ENCODE measurements at regions not wholly inside any gene's neighbourhood (a gene's known extent, or its start where the extent isn't known, plus 50 kb on each side); places are given as distances from the start of the nearest gene placed in this dataset.

DNA sequence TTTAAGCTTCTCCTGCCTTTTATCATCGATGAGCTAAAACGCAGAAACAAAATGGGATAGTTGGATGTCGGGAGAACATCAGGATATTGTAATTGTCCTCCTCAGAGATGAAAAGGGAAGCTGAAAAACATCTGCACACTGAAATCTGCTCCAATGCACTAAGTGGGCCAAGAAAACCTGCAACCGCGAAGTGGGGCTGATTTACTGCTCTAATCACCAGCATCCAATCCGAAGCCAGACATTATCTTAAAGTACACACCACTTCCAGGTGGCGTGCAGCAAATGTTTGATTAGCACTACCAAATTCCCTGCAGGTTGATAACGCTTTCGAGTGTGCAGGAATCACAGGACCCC, 230.3 kb upstream of the SLC14A2 start:
- BruUV-seq (replicated peaks) = no TSS peak
- H3K4me3 ChIP-seq (ENCODE audit: low read length) = no peak overlapping the region
- no peaks in the 10 kb centered on the region for H3K79me2 ChIP-seq (ENCODE audit: low read length)
- no peak overlapping the region for H3K4me2 ChIP-seq (ENCODE audit: low read length)
- H3K36me3 ChIP-seq (ENCODE audit: low read depth, low read length) = no peaks in the 10 kb centered on the region
- H3K9me2 ChIP-seq (replicated peaks; ENCODE audit: low read length) = no peaks in the 10 kb centered on the region
- ATAC-seq (no peak), DNase-seq (no peak)
- no peaks in the 10 kb centered on the region for H3K27me3 ChIP-seq (ENCODE audit: low read length)
- H4K20me1 ChIP-seq (ENCODE audit: low read length) = no peaks in the 10 kb centered on the region
- no peak overlapping the region for H3K27ac ChIP-seq (ENCODE audit: low read length)
- ChIA-PET CTCF (interaction anchor here (0.6 kb wide), 2 partner anchors 55 to 79 kb away, joined by 3 to 7 read pairs; no protein-coding TSS in a partner anchor), POLR2A (ENCODE audit: unreplicated experiment) (no interaction called here)
- H3K9ac ChIP-seq (ENCODE audit: low read length) = no peak overlapping the region
- no peaks in the 10 kb centered on the region for H3K9me3 ChIP-seq (ENCODE audit: low read length)
- H3K4me1 ChIP-seq (ENCODE audit: insufficient read depth, low read length) = no peaks in the 10 kb centered on the region; the same call in 1 of the 2 replicates
- no peak for TF ChIP-seq EZH2phosphoT487 (IDR thresholded peaks at IDR 0.05; ENCODE audit: borderline replicate concordance, low read length)
- H3F3A ChIP-seq (ENCODE audit: low read length, unreplicated experiment) = no peaks in the 10 kb centered on the region
- intact Hi-C loops (cut with micrococcal nuclease) = loop anchor here (1.0 to 10.0 kb wide), 4 partner anchors 110 to 1760 kb away; no protein-coding TSS in a partner anchor
- H2AFZ ChIP-seq (ENCODE audit: low read length) = no peak overlapping the region

DNA sequence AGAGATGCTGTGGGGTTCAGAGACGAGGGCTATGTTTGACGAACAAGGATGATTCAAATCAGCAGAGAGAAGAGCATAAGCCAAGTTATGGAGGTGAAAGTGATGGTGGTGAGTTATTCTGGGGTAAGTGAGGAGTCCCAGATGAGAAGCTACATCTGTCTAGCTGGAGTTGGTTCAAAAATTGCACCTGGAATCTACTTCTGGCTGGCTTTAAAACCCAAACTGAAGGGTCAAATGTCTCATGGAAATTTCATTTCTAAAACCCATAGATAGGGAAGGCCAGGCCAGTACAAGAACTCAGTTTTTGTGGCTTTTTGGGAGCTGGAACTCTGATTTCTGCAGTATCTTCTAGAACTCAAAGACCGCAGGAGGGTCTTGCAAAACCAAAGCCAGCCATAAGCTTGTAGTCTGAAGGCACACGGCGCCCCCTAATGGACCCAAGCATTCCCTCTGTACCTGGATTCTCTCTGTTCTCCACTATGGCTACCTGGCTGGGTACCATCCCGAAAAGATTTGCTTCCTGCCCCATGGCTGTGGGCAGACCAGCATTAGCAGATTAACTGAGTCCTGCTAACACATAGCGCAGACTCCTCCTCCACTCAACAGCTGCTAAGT, 229.1 kb upstream of the SLC14A2 start:
- peak; percentile 38 for DNase-seq
- intact Hi-C loops (cut with micrococcal nuclease) = loop anchor here (5.0 to 10.0 kb wide), 2 partner anchors 169 to 1761 kb away; no protein-coding TSS in a partner anchor

DNA sequence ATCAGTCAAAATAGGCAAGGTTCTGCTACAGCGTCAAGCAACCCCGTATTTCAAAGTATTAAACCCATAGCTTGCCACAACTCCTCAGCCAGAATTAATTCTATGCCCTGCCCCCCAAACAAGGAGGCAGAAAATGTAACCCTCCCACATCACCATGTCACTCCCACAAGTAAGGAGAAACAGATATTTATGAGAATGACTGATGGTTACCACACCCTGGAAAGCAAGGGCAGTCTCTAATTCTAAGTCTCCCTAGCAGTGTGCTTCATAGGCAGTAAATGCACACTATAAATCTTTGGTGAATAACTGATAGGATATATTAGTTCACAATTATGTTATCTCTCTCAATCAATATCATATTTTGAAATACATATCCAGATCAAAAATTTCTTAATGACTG, 228.0 kb upstream of the SLC14A2 start:
- Histone ChIP-seq H3K4me3 (ENCODE audit: low read length) (no peak overlapping the region), H3K36me3 (ENCODE audit: low read depth, low read length) (no peaks in the 10 kb centered on the region), H3K27me3 (ENCODE audit: low read length) (no peaks in the 10 kb centered on the region), H3K27ac (ENCODE audit: low read length) (no peak overlapping the region), H3K4me1 (ENCODE audit: insufficient read depth, low read length) (no peaks in the 10 kb centered on the region), H2AFZ (ENCODE audit: low read length) (no peak overlapping the region), H3K4me2 (ENCODE audit: low read length) (no peak overlapping the region), H3K9me3 (ENCODE audit: low read length) (no peaks in the 10 kb centered on the region), H4K20me1 (ENCODE audit: low read length) (no peaks in the 10 kb centered on the region), H3F3A (ENCODE audit: low read length, unreplicated experiment) (no peaks in the 10 kb centered on the region), H3K9me2 (replicated peaks; ENCODE audit: low read length) (no peaks in the 10 kb centered on the region), H3K9ac (ENCODE audit: low read length) (no peak overlapping the region), H3K79me2 (ENCODE audit: low read length) (no peaks in the 10 kb centered on the region)
- no peak for TF ChIP-seq EZH2 (IDR thresholded peaks at IDR 0.05; ENCODE audit: low read length, unreplicated experiment)
- no peak for TF ChIP-seq EZH2phosphoT487 (IDR thresholded peaks at IDR 0.05; ENCODE audit: borderline replicate concordance, low read length)
- TF ChIP-seq, protein P1, sequence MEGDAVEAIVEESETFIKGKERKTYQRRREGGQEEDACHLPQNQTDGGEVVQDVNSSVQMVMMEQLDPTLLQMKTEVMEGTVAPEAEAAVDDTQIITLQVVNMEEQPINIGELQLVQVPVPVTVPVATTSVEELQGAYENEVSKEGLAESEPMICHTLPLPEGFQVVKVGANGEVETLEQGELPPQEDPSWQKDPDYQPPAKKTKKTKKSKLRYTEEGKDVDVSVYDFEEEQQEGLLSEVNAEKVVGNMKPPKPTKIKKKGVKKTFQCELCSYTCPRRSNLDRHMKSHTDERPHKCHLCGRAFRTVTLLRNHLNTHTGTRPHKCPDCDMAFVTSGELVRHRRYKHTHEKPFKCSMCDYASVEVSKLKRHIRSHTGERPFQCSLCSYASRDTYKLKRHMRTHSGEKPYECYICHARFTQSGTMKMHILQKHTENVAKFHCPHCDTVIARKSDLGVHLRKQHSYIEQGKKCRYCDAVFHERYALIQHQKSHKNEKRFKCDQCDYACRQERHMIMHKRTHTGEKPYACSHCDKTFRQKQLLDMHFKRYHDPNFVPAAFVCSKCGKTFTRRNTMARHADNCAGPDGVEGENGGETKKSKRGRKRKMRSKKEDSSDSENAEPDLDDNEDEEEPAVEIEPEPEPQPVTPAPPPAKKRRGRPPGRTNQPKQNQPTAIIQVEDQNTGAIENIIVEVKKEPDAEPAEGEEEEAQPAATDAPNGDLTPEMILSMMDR (conservative IDR thresholded peaks at IDR 0.05; ENCODE audit: low read depth, low read length) = no peak
- BruUV-seq (replicated peaks) = no TSS peak
- POLR2A ChIA-PET (ENCODE audit: unreplicated experiment) = no interaction called here
- CTCF ChIA-PET = no interaction called here
- ATAC-seq = peak; percentile 29; the same call in 1 of the 2 replicates
- DNase-seq = no peak
- intact Hi-C loops (cut with micrococcal nuclease) = loop anchor here (5.0 to 10.0 kb wide), 2 partner anchors 170 to 1762 kb away; no protein-coding TSS in a partner anchor

More for the DNA sequence above, 229.1 kb upstream of the SLC14A2 start:
- H3K4me2 ChIP-seq (ENCODE audit: low read length) = no peak overlapping the region
- no peaks in the 10 kb centered on the region for H3F3A ChIP-seq (ENCODE audit: low read length, unreplicated experiment)
- CTCF ChIA-PET = interaction anchor here (0.6 to 0.7 kb wide), 2 partner anchors 109 to 211 kb away, joined by 3 read pairs; no protein-coding TSS in a partner anchor
- no peak for TF ChIP-seq EZH2 (IDR thresholded peaks at IDR 0.05; ENCODE audit: low read length, unreplicated experiment)
- TF ChIP-seq, protein P1 (conservative IDR thresholded peaks at IDR 0.05; ENCODE audit: low read depth, low read length) = peak; percentile 57; the same call in 1 of the 2 replicates
- no peak for TF ChIP-seq EZH2phosphoT487 (IDR thresholded peaks at IDR 0.05; ENCODE audit: borderline replicate concordance, low read length)
- H3K36me3 ChIP-seq (ENCODE audit: low read depth, low read length) = no peaks in the 10 kb centered on the region
- POLR2A ChIA-PET (ENCODE audit: unreplicated experiment) = no interaction called here
- H2AFZ ChIP-seq (ENCODE audit: low read length) = no peak overlapping the region
- ATAC-seq = peak; percentile 22; the same call in 1 of the 2 replicates
- H3K9ac ChIP-seq (ENCODE audit: low read length) = no peak overlapping the region
- no peak overlapping the region for H3K27ac ChIP-seq (ENCODE audit: low read length)
- no peaks in the 10 kb centered on the region for H3K4me1 ChIP-seq (ENCODE audit: insufficient read depth, low read length)
- no peaks in the 10 kb centered on the region for H4K20me1 ChIP-seq (ENCODE audit: low read length)
- H3K27me3 ChIP-seq (ENCODE audit: low read length) = no peaks in the 10 kb centered on the region
- no peaks in the 10 kb centered on the region for H3K79me2 ChIP-seq (ENCODE audit: low read length)
- H3K9me3 ChIP-seq (ENCODE audit: low read length) = no peaks in the 10 kb centered on the region
- BruUV-seq (replicated peaks) = no TSS peak
- H3K9me2 ChIP-seq (replicated peaks; ENCODE audit: low read length) = no peaks in the 10 kb centered on the region
- no peak overlapping the region for H3K4me3 ChIP-seq (ENCODE audit: low read length)

All from PC-3 (cell line).